Keratinocyte (primary cell): ENCODE measurements at regions not wholly inside any gene's neighbourhood (a gene's known extent, or its start where the extent isn't known, plus 50 kb on each side); places are given as distances from the start of the nearest gene placed in this dataset.

Experiments used
- DNase-seq: peaks from one replicate; pipeline ENCODE4 v3.0.0-alpha.2; 2011; ENCODE audit warnings: low read depth, missing footprints, low spot score
- FAIRE-seq: peaks from 2 replicates; lab custom pipeline; 2011; peaks lifted over from hg19 to GRCh38; lab: Jason Lieb, UNC
- H2AFZ ChIP-seq: 2 replicates; pipeline ENCODE4 v1.6.0; 2012; ENCODE audit warnings: low read length, control low read depth, inconsistent platforms; ENCODE audit not compliant: control insufficient read depth
- H3K27ac ChIP-seq: 2 replicates; pipeline ENCODE4 v1.5.1; 2011; ENCODE audit warnings: low read length; ENCODE audit not compliant: control insufficient read depth, insufficient read depth
- H3K27me3 ChIP-seq: 3 replicates; pipeline ENCODE4 v1.6.0; 2011; ENCODE audit warnings: low read length; ENCODE audit not compliant: control insufficient read depth, insufficient read depth; ENCODE audit errors: extremely low read depth
- H3K36me3 ChIP-seq, 2 experiments: 2 replicates in 1 of 2; 3 replicates in 1 of 2; pipeline ENCODE4 v1.5.1; 2011; ENCODE audit warnings: low read length in 2 of 2, mild to moderate bottlenecking in 1 of 2; ENCODE audit not compliant: control insufficient read depth in 2 of 2, insufficient read depth in 2 of 2; ENCODE audit errors: extremely low read depth in 1 of 2
- H3K4me1 ChIP-seq: 3 replicates; pipeline ENCODE4 v1.5.1; 2011; ENCODE audit warnings: low read length; ENCODE audit not compliant: control insufficient read depth, insufficient read depth; ENCODE audit errors: extremely low read depth
- H3K4me2 ChIP-seq: 3 replicates; pipeline ENCODE4 v1.6.0; 2011; ENCODE audit warnings: low read depth, low read length; ENCODE audit not compliant: control insufficient read depth, insufficient read depth; ENCODE audit errors: extremely low read depth
- H3K4me3 ChIP-seq, 3 experiments: fragments of 200-600 bp in 1 of 3; sonication (generic) in 1 of 3; 2 replicates in 2 of 3; 3 replicates in 1 of 3; pipeline ENCODE4 v1.5.1; 2011 to 2016; ENCODE audit warnings: low read length in 3 of 3, mild to moderate bottlenecking in 3 of 3, control low read depth in 2 of 3, inconsistent platforms in 1 of 3, low read depth in 1 of 3, mixed read lengths in 1 of 3, mixed run types in 1 of 3, moderate library complexity in 1 of 3; ENCODE audit not compliant: control insufficient read depth in 2 of 3, insufficient read depth in 2 of 3; ENCODE audit errors: extremely low read depth in 1 of 3
- H3K79me2 ChIP-seq: 2 replicates; pipeline ENCODE4 v1.6.0; 2012; ENCODE audit warnings: low read length; ENCODE audit not compliant: control insufficient read depth, insufficient read depth
- H3K9ac ChIP-seq: 3 replicates; pipeline ENCODE4 v1.6.0; 2011; ENCODE audit warnings: low read length; ENCODE audit not compliant: control insufficient read depth, insufficient read depth; ENCODE audit errors: extremely low read depth
- H3K9me1 ChIP-seq: 3 replicates; pipeline ENCODE4 v1.6.0; 2011; ENCODE audit warnings: low read length; ENCODE audit not compliant: control insufficient read depth, insufficient read depth; ENCODE audit errors: extremely low read depth
- H3K9me3 ChIP-seq: 2 replicates; pipeline ENCODE4 v1.5.1; 2012; ENCODE audit warnings: low read depth, low read length; ENCODE audit not compliant: control insufficient read depth
- H4K20me1 ChIP-seq: 3 replicates; pipeline ENCODE4 v1.6.0; 2011; ENCODE audit warnings: low read length; ENCODE audit not compliant: control insufficient read depth, insufficient read depth; ENCODE audit errors: extremely low read depth
- EZH2 ChIP-seq: IDR thresholded peaks from one replicate; pipeline ENCODE4 v1.6.1; 2012; ENCODE audit warnings: inconsistent platforms, mild to moderate bottlenecking, low read length, moderate library complexity
- dilution Hi-C: fragments of 300-500 bp; cut with MboI; formaldehyde crosslinking; loops from one replicate; pipeline ENCODE4 v1.7.0; 2020; ENCODE audit warnings: low sequenced_read_pairs; ENCODE audit not compliant: extremely low pct_ligation_motif_present
- TF ChIP-seq, protein P1 (sequence below), 3 experiments: IDR thresholded peaks in 1 of 3; conservative IDR thresholded peaks in 1 of 3; optimal IDR thresholded peaks in 1 of 3; 2 replicates in 2 of 3; 3 replicates in 1 of 3; pipeline versions ENCODE3 to v1.5.1; 2011; ENCODE audit warnings: low read length in 3 of 3, mild to moderate bottlenecking in 3 of 3, moderate library complexity in 2 of 3, control low read depth in 1 of 3, inconsistent platforms in 1 of 3; ENCODE audit not compliant: insufficient read depth in 2 of 3; ENCODE audit errors: extremely low read depth in 1 of 3

DNA sequence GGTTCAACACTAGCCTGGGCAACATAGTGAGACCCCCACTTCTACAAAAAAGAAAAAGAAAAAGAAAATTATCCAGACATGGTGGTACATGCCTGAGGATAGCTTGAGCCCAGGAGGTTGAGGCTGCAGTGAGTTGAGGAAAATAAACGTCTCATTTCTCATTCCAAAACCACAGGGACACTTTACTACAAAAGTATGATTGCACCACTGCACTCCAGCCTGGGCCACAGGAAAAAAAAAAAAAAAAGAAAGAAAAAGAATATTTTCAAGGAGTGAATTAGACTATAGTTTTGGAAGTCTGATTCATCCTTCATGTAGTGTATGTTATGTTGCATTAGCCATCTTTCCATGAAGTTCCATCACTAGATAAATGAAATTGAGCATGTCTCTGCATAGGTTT is 149.5 kb upstream of the THBS1 start:
- Histone ChIP-seq H3K36me3 (no peaks in the 10 kb centered on the region), H3K9me3 (no peaks in the 10 kb centered on the region), H3K27me3 (no peaks in the 10 kb centered on the region), H3K79me2 (no peaks in the 10 kb centered on the region), H3K4me2 (no peak overlapping the region), H3K4me1 (peaks cover 17% of the 10 kb centered on the region), H3K9me1 (no peaks in the 10 kb centered on the region), H3K9ac (no peak overlapping the region), H4K20me1 (no peaks in the 10 kb centered on the region), H3K27ac (no peak overlapping the region), H3K4me3 (no peak overlapping the region), H2AFZ (no peak overlapping the region)
- no peak for FAIRE-seq
- dilution Hi-C loops, result no loop called here
- TF ChIP-seq, protein P1, sequence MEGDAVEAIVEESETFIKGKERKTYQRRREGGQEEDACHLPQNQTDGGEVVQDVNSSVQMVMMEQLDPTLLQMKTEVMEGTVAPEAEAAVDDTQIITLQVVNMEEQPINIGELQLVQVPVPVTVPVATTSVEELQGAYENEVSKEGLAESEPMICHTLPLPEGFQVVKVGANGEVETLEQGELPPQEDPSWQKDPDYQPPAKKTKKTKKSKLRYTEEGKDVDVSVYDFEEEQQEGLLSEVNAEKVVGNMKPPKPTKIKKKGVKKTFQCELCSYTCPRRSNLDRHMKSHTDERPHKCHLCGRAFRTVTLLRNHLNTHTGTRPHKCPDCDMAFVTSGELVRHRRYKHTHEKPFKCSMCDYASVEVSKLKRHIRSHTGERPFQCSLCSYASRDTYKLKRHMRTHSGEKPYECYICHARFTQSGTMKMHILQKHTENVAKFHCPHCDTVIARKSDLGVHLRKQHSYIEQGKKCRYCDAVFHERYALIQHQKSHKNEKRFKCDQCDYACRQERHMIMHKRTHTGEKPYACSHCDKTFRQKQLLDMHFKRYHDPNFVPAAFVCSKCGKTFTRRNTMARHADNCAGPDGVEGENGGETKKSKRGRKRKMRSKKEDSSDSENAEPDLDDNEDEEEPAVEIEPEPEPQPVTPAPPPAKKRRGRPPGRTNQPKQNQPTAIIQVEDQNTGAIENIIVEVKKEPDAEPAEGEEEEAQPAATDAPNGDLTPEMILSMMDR (optimal IDR thresholded peaks at IDR 0.05 in 1 of 3, IDR thresholded peaks at IDR 0.05 in 1 of 3, conservative IDR thresholded peaks at IDR 0.05 in 1 of 3; ENCODE audit: extremely low read depth in 1 of 3, insufficient read depth in 2 of 3, low read length in 3 of 3), result no peak
- TF ChIP-seq EZH2, result no peak
- DNase-seq, result no peak

DNA sequence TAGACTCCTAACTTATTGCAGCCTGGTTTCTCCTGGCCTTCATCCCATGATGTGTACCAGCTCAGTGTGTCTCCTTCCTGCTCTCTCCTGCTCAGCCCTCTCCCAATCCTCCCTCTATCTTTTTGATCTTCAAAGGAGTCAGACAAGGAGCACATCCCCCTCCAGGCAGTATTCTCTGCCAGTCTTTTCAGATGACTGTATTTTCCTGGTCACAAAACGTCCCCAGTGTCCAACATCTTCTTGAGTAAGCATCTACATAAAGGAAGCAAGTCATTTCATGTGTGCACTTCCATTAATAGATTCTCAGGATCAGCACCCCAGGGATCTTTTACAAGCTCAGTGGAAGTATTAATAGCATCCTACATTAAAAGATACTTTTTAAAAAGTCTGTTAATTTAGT is 148.9 kb upstream of the THBS1 start:
- Histone ChIP-seq H3K4me3 (no peak overlapping the region), H3K9me1 (no peaks in the 10 kb centered on the region), H3K4me1 (peaks cover 17% of the 10 kb centered on the region), H2AFZ (no peak overlapping the region), H3K9me3 (no peaks in the 10 kb centered on the region), H3K27ac (no peak overlapping the region), H3K9ac (no peak overlapping the region), H3K4me2 (no peak overlapping the region), H3K79me2 (no peaks in the 10 kb centered on the region), H3K36me3 (no peaks in the 10 kb centered on the region), H4K20me1 (no peaks in the 10 kb centered on the region), H3K27me3 (no peaks in the 10 kb centered on the region)
- no peak for FAIRE-seq
- TF ChIP-seq EZH2, result no peak
- DNase-seq, result no peak
- dilution Hi-C loops, result no loop called here

DNA sequence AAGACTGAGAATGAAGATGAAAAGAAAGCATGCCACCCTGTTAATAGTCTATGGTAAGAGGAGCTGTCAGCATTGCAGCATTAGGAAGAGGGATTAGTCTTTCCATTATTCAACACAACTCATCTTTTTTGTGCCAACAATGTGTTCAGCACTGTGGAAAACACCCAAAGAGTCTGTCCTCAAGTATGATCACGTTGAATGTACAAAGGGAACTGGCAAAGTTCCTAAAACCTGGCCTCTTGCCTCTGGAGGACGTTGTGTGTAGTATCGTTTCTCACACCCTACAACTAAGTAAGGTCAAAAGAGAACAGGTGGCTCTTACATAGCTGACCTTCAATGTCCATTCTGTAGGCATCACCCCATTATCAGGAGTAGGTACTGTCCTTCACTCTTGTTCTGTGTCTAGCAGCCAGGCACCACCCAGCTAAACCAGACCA is 147.9 kb upstream of the THBS1 start:
- dilution Hi-C loops, result no loop called here
- TF ChIP-seq, protein P1 (optimal IDR thresholded peaks at IDR 0.05 in 1 of 3, IDR thresholded peaks at IDR 0.05 in 1 of 3, conservative IDR thresholded peaks at IDR 0.05 in 1 of 3; ENCODE audit: extremely low read depth in 1 of 3, insufficient read depth in 2 of 3, low read length in 3 of 3), result no peak
- no peak for TF ChIP-seq EZH2
- FAIRE-seq (no peak), DNase-seq (no peak)
- Histone ChIP-seq H3K27me3 (no peaks in the 10 kb centered on the region), H3K79me2 (no peaks in the 10 kb centered on the region), H3K36me3 (no peaks in the 10 kb centered on the region), H4K20me1 (no peaks in the 10 kb centered on the region), H3K4me1 (peaks cover 17% of the 10 kb centered on the region), H3K4me2 (no peak overlapping the region), H3K9me1 (no peaks in the 10 kb centered on the region), H3K4me3 (no peak overlapping the region), H3K9me3 (no peaks in the 10 kb centered on the region), H3K27ac (no peak overlapping the region), H2AFZ (no peak overlapping the region), H3K9ac (no peak overlapping the region)
